NCI-H2029 treated with DMSO at 0.1 percent for 48 hours (cell line): ENCODE measurements at regions not wholly inside any gene's neighbourhood (a gene's known extent, or its start where the extent isn't known, plus 50 kb on each side); places are given as distances from the start of the nearest gene placed in this dataset.
"Not testable (repeated sequence)": the region's sequence is repeated elsewhere in the genome, so short reads cannot be mapped to it uniquely, and the experiment has no call there.

ENCODE experiments used
- DNase-seq: peaks from one replicate; lab custom pipeline; 2025; lab: John Stamatoyannopoulos, UW

DNA sequence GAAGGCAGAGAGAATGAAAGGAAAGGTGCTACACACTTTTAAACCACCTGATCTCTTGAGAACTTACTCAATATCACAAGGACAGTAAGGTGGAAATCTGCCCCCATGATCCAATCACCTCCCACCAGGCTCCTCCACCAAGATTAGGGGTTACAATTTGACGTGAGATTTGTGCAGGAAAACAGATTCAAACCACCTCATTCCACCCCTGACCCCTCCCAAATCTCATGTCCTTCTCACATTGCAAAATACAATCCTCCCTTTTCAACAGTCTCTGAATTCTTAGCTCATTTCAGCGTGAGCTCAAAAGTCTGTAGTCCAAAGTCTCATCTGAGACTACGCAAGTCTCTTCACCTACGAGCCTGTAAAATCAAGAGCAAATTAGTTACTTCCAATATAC is 768.3 kb upstream of the COX7C start:
- DNase-seq = no peak

DNA sequence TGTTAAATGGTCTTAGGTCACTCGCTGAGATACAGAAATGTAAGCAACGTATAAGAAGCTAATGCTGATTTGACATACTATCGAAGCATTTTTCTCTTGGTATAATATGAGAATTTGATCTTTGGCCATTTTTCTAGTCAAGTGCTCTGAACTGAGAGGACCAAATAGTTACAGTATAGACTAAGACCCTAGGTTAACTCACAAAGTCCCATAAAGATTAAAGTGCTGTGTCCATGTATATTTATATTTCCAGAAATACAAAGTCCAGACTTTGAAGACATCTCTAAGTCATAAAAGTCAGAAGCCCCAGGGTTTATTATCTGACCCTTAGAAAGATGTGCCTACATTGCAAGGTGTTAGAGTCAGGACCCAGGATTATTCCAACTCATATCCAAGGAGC is 752.4 kb upstream of the COX7C start:
- DNase-seq = no peak

DNA sequence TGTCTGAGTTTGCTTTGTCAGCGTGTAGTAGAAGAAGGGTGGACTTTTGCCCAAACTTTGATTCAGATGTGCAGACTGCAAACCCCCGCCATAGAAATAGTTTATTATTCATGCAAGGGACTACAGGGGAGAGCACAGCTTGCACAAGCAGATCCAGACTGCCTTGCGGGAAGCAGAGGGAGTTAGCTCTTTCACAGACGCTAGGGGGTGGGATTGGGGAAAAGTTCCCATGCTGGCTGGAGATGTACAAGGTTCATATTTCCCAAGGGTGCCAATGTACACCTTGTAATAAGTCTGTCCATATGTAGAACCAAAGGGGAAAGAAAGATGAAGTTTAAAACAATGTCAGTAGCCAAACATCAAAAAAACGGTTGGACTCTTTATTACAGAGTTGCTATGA is 749.7 kb upstream of the COX7C start:
- DNase-seq = no peak

DNA sequence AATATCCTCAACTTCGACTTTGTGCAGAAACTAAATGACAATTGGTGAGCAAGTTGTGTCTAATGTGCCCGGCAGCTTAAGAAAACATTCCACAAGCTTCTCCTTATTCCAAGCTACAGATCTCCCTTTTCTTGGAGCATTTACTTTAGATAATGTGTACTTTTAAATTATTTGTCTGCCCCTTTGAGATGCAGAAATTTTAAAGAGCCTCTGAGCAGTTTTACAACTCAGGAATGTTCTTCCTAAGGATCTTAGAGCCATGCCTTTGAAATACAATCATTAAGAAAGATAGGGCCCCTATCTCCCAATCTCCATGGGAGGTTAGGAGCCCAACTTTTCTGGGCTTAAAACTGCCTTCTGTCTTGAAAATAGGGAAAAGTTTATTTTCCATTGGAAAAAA is 723.7 kb upstream of the COX7C start:
- DNase-seq = no peak

DNA sequence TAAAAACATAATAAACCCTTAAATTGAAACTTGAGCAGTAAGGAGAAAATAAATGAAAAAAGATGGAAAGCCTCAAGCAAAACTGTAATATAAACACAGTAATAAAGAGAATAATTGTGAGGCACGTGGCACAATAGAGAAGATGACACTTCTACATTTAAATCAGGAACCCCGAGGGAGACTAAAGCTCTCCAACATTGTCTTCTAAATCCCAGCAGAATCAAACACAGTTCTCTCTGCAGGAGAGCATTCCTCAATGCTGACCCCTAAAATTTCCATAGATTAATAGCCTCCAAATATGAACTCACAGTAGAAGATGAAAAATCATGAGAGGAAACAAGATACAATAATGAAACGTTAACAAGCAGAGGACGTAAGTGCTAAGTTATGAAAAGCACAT is 721.2 kb upstream of the COX7C start:
- no peak for DNase-seq

DNA sequence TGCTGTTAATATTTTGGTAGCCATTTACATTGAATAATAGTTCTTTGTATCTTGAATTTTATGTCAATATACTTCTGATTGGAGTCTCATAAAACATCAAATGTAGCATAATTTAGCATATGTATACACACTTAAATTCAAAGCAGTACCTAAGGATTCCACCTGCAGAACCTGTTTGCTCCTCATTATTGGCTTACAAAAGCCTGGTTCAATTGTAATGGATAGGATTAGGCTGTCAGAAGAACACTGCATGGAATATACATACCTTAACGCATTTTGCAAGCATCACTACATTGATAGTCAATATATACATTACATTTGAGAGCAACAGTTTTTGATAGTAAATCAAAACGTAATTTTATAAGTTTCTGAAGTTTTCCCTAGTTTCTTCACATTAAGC is 711.3 kb upstream of the COX7C start:
- DNase-seq = no peak

DNA sequence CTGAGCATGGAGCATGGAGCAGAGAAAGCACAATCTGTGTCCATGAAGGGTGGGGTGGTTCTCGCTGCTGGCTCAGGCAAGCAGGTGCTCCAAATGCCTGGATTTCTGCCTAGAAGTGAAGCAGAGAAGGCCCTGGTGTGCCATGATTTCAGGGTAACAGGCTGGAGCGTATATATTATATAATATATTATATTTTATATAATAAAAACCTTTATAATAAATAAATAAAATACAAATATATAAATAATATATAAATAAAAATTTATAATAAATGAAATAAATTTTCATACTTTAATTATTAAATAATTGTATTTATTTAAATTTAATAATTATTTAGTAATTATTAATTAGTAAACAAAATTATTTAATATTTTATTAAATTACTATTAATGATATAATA is 707.4 kb upstream of the COX7C start:
- no peak for DNase-seq

DNA sequence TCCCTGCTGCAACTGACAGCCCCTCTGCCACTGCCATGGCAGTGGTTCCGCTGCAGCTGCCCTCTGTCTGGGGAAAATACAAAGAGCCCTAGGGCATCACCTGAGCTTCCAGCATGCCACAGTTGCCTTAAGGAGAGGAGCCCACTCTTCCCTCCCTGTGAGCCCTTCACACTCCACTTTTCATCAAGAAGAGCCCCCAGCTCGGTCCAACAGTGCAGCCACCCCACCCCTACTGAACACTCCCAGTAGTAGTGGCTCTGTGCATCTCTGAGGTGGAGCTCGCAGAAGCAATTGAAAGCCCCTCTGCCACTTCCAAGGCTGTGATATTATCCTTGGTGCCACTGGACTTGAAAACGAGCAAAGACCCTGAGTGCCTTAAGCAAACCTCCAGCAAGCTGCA is 696.8 kb upstream of the COX7C start:
- DNase-seq = no peak

DNA sequence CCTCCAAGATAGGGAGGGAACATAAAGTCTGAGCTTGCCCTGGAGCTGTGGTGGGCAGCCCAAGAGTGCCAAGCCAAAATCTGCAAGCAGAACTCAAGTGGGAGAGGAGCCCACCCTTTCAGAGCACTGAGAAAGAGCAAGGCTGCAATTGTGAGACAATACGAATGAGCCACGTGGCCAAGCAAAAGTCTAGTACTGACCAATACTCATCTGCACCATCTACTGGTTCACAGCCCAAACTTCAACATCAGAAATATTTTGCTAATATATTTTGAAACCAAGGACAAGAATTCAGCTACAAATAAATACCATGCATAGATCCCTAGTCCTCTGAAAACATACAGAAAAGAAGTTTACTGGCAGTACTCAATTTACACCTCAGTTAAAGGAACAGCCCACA is 696.2 kb upstream of the COX7C start:
- no peak for DNase-seq

DNA sequence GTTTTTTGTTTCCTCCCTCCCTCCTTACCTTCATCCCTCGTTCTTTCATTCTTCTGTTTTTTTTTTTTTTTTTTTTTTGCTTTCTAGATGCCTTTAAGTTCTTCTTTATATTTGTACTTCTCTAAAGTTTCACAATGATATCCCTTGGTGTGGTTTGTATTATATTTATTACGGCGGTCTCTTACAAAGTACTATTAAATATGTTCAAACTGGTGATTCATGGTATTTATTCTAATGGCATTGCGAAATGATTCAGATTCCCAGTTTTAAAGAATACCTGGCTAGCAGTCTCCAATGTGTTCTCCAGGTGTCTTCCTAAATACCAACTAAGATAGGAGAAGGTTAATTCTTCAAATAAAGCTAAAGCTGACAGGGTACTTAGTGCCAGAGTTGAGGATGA is 690.1 kb upstream of the COX7C start:
- no peak for DNase-seq

DNA sequence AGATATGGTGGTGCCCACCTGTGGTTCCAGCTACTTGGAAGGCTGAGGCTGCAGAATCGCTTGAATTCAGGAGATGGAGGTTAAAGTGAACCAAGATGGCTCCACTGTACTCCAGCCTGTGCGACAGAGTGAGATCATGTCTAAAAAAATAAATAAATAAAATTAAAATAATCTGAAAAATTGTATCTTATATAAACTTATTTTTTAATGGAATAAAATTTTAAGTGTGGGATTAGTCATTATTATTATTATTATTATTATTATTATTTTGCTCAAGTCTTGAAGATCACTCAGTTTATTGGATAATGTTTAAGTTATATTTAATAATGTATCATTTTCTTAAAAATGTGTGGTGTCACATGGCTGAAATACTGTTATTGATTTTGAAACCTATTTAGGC is 688.0 kb upstream of the COX7C start:
- no peak for DNase-seq

DNA sequence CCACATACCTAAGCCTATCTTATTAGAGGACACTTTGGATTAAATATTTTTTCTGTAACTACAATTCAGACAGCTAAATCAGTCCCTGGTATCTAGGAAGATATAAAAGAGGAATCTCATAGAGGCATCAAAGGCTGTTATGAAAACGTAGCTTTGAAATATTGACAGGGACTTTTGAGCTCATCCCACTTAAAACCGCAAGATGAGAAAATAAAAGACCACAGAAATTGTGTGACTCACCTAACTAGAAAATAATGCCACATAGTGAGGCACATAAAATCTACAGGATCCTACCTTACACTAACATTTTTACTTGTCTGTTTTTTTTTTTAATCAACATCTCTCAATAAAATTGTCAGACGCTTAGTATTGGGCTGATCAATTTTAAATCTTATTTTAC is 686.5 kb upstream of the COX7C start:
- no peak for DNase-seq

DNA sequence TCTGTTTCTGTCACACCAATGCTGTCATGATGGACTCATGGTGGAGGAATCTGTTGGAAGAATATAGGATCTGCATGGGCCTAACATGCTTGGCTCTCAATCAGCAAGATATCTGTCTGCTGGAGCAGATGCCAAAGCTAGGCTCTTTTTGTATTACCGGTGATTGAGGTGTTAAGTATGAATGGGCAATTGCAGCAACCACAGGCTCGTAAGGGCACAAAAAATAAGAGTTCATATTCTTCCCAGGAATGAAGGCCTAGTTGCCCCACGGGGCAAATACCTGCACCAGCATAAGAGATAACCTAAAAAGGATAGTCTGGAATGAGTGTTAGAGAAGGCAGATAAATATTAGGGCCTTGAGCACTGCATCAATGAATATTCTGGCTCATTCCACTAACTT is 679.5 kb upstream of the COX7C start:
- DNase-seq = no peak

DNA sequence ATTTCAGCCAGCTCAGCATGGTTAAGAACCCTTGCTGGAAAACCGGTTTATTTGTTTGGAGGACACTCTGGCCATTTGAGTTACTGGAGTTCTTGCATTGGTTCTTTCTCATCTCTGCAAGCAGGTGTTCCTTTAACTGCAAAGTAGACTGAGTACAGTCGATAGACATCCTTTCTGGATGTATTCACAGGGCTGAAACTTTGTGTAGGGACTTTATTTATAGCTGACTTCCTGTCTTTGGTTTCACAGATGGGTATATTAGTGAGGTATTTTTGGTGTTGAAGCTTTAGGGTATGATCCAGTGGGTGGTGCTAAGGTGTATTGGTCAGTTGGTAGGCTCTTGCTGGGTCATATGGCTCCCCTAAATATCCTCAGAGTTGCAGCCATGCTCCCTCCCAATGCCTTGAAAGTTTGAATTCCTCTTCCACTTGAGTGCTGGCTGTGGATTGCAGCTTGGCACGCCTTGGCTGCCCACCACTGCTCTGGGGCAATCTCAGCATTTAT is 666.0 kb upstream of the COX7C start:
- DNase-seq = no peak

DNA sequence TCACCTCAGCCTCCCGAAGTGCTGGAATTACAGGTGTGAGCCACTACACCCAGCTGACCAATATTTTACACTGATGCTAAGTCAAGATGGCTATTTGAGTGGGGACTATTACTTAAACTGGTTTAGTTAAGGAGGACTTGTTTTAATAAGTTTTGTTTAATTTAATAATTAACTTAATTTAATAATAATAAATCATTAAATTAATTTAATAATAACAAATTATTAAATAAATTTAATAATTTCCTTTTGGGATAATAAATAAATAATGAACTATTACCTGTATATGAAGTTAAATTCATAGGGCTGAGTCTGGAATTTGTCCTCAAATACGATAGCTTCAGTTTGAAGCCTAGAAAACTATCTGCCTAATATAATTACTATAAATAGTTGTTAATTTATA is 665.1 kb upstream of the COX7C start:
- DNase-seq = no peak

DNA sequence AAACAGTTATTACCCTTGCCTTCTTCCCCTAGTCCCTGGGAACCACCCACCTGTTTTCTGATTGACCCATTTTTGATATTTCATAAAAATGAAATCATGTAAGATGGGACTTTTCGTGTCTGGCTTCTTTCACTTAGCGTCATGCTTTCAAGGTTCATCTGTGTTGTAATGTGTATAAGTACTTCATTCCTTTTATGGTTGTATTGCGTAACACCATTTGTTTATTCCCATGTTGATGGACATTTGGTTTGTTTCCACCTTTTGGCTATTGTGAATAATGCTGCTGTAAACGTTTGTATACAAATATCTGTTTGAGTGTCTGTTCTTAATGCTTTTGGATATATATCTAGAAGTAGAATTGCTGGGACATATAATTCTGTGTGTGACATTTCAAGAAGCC is 650.1 kb upstream of the COX7C start:
- DNase-seq = no peak

DNA sequence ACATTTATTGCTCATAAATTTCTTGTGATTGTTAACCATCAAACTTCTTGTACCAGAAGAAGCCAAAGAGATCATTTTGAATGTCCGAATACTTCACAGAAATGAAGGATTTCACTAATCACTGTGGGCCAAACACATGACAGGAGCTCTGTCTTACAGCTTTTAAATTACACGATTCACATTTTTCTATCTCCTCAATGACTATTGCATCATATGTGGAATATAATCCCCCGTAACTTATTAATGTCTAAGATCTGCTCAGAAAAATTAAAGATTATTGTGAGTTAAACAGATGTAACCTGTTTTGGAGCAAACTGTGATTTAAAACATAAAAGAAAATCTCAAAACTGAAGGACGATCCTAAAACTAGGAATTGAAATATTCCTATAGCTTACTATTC is 645.2 kb upstream of the COX7C start:
- DNase-seq = no peak

DNA sequence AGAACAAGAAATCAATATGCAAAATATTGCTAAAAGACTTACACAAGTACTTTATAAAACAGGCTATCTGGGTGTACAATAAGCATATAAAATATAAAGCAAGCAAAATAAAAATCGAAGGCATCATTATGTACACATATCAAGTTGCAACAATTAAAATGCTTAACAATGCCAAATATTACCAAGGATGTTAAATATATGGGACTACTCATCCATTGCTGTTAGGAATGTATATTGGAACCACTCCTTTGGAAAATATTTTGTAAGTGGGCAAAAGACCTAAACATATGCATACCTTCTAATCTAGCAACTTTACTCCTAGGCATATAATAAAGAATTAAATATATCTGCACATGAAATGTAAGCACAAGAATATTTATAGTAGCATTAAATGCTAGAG is 632.6 kb upstream of the COX7C start:
- no peak for DNase-seq

DNA sequence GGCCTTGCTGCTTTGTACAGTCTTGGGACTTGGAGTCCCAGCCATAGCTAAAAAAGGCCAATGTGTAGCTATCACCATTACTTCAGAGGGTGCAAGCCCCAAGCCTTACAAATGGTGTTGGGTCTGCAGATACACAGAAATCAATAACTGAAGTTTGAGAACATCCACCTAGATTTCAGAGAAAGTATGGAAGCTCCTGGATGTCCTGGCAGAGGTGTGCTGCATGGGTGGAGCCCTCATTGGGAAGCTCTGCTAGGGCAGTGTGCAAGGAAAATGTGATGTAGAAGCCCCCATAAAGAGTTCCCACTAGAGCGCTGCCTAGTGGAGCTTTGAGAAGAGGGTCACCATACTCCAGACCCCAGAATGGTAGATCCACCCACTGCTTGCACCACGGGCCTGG is 626.7 kb upstream of the COX7C start:
- no peak for DNase-seq

DNA sequence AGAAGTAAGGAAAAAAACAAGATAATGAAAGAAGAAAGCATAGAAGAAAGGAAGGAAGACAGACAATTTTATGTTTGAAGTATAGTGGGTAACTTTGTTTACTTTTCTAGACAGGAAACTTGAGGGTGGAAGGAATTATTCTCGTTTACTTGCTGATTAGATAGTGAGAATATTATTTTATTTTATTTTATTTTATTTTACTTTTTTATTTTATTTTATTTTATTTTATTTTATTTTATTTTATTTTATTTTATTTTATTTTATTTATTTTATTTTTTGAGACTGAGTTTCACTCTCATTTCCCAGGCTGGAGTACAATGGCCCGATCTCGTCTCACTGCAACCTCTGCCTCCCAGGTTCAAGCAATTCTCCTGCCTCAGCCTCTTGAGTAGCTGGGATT is 623.1 kb upstream of the COX7C start:
- DNase-seq = not testable (repeated sequence)

DNA sequence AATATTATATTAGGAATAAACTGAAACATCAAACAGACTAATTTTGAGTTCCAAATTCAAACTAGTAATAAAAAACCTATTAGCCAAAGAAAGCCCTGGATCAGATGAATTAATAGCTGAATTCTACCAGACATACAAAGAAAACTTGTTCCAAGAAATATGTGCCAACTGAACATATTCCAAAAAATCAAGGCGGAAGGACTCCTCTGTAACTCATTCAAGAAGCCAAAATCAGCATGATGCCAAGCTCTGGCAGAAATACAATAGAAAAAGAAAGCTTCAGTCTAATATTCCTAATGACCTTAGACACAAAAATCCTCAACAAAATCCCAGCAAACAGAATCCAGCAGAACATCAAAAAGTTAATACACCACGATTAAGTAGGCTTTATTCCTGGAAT is 619.1 kb upstream of the COX7C start:
- DNase-seq = no peak

DNA sequence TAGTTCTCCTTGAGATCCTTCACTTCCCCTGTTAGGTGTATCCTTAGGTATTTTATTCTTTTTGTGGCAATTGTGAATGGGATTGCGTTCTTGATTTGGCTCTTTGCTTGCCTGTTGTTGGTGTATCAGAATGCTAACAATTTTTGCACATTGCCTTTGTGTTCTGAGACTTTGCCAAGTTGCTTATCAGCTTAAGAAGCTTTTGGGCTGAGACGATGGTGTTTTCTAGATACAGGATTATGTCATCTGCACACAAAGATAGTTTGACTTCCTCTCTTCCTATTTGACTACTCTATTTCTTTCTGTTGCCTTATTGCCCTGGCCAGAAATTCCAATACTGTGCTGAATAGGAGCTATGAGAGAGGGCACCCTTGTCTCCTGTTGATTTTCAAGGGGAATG is 609.4 kb upstream of the COX7C start:
- DNase-seq = no peak

DNA sequence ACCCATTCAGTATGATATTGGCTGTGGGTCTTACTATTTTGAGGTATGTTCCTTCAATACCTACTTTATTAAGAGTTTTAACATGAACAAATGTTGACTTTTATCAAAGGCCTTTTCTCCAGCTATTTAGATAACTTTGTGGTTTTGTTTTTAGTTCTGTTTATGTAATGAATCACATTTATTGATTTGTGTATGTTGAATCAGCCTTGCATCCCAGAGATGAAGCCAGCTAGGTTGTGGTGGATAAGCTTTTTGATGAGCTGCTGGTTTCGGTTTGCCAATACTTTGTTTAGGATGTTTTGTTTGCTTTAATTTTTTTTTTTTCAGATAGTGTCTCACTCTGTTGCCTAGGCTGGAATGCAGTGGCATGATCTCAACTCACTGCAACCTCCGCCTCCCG is 609.0 kb upstream of the COX7C start:
- DNase-seq = no peak

DNA sequence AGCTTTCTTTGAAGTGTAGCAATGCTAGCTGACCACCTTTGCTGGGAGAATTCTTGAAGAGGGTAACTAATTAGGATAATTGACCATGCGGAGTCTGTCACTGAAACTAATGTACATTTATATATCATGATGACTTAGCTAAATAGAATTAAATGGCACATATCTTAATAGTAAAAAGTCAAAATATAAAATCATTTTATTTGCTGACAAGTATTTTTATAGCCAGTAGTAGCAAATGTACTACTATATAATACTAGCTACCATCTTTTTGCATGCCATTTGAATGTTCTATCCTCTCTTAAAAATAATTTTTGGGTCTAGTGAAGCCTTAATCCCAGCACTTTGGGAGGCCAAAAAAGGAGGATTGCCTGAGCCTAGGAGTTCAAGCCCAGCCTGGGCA is 605.8 kb upstream of the COX7C start:
- no peak for DNase-seq

DNA sequence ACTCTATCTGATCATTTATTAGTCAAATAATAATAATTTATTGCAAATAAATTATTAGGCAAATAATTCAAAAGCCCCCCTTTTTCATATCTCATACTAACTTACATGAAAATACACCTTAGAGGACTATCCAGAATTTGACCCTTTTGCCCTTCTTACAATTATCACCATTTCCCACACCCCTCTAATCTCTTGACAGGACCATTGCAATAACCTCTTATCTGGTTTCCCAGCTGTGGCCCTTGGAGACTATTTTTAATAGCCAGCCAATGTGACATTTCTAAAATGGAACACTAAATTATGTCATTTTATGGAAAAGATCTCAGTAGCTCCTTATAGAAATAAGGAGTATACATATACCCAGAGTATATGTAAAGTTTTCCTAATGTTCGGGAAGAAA is 588.4 kb upstream of the COX7C start:
- no peak for DNase-seq
